Smooth muscle cell (in vitro differentiated cells): ENCODE measurements at regions not wholly inside any gene's neighbourhood (a gene's known extent, or its start where the extent isn't known, plus 50 kb on each side); places are given as distances from the start of the nearest gene placed in this dataset.

ENCODE experiments used
- DNase-seq: peaks from one replicate; lab custom pipeline; 2025; ENCODE audit not compliant: unreplicated experiment; lab: John Stamatoyannopoulos, UW
- H2AFZ ChIP-seq: fragments of 200-600 bp; sonication (generic); 2 replicates; pipeline ENCODE4 v1.6.0; 2016; ENCODE audit warnings: antibody characterized with exemption, low read depth, mild to moderate bottlenecking
- H3F3A ChIP-seq: fragments of 200-600 bp; sonication (generic); 2 replicates; pipeline ENCODE4 v1.6.0; 2017; ENCODE audit warnings: antibody characterized with exemption, low read depth
- H3K27ac ChIP-seq: fragments of 200-600 bp; sonication (generic); 2 replicates; pipeline ENCODE4 v1.5.1; 2016; ENCODE audit warnings: low read depth, mild to moderate bottlenecking
- H3K27me3 ChIP-seq: fragments of 200-600 bp; sonication (generic); 2 replicates; pipeline ENCODE4 v1.6.1; 2016; ENCODE audit warnings: low read depth, mild to moderate bottlenecking
- H3K36me3 ChIP-seq: fragments of 200-600 bp; sonication (generic); 2 replicates; pipeline ENCODE4 v1.5.1; 2016; ENCODE audit warnings: low read depth
- H3K4me1 ChIP-seq: fragments of 200-600 bp; sonication (generic); 2 replicates; pipeline ENCODE4 v1.5.1; 2016; ENCODE audit warnings: low read depth
- H3K4me2 ChIP-seq: fragments of 200-600 bp; sonication (generic); 2 replicates; pipeline ENCODE4 v1.6.0; 2016; ENCODE audit warnings: mild to moderate bottlenecking
- H3K4me3 ChIP-seq: fragments of 200-600 bp; sonication (generic); 2 replicates; pipeline ENCODE4 v1.5.1; 2016; ENCODE audit warnings: mild to moderate bottlenecking
- H3K79me2 ChIP-seq: fragments of 200-600 bp; sonication (generic); 2 replicates; pipeline ENCODE4 v1.6.0; 2016; ENCODE audit warnings: low read depth, mild to moderate bottlenecking
- H3K9ac ChIP-seq: fragments of 200-600 bp; sonication (generic); 2 replicates; pipeline ENCODE4 v1.6.0; 2016; ENCODE audit warnings: low read depth
- H3K9me3 ChIP-seq: fragments of 200-600 bp; sonication (generic); replicated peaks from 2 replicates; pipeline ENCODE4 v1.5.1; 2016; ENCODE audit warnings: low read depth
- H4K20me1 ChIP-seq: fragments of 200-600 bp; sonication (generic); 2 replicates; pipeline ENCODE4 v1.6.0; 2016; ENCODE audit warnings: low read depth
- CTCF ChIP-seq: fragments of 200-600 bp; sonication (generic); IDR thresholded peaks from 2 replicates; pipeline ENCODE4 v1.5.1; 2017; ENCODE audit warnings: borderline replicate concordance, mild to moderate bottlenecking, antibody characterized with exemption; ENCODE audit not compliant: insufficient read depth, poor library complexity, severe bottlenecking
- WGBS: methylation state at CpG from one replicate; pipeline ENCODE4 v1.1.7; 2016; ENCODE audit warnings: low lambda C conversion rate; 5-methylcytosine and 5-hydroxymethylcytosine counted together

GRCh38 chr5:121018004-121018403, 553.9 kb downstream of the PRR16 start:
- Histone ChIP-seq H3K4me3 (no peak overlapping the region), H2AFZ (no peak overlapping the region), H3K9me3 (no peaks in the 10 kb centered on the region), H3K27ac (no peak overlapping the region), H3K36me3 (no peaks in the 10 kb centered on the region), H3K4me2 (no peak overlapping the region), H3K27me3 (no peaks in the 10 kb centered on the region), H3K79me2 (no peaks in the 10 kb centered on the region), H3F3A (no peaks in the 10 kb centered on the region), H3K9ac (no peak overlapping the region), H3K4me1 (no peaks in the 10 kb centered on the region), H4K20me1 (no peaks in the 10 kb centered on the region)
- 92% methylated on average over 5 of the region's 5 CpGs for WGBS
- no peak for DNase-seq
- TF ChIP-seq CTCF = no peak

DNA sequence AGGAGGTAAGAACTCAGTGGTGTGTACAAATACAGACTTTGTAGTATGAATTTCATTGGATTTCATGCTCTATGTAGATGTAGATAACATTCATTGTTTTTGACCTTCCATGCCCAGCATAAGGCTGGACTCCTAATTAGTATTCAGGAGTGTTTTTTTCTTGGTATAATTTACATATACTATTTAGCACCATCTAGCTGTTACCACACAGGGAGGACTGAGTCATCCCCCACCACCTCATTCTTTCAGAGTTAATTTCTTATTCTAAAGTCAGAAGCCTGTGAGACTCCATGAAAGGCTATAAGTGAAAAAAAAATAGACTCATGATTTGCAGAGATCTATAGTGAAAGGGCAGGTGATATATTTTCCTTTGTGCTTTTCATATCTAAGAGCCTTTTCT, 555.0 kb downstream of the PRR16 start:
- no peaks in the 10 kb centered on the region for H3K79me2 ChIP-seq
- H3F3A ChIP-seq = no peaks in the 10 kb centered on the region
- no peak for TF ChIP-seq CTCF
- no peak overlapping the region for H2AFZ ChIP-seq
- no peaks in the 10 kb centered on the region for H3K27me3 ChIP-seq
- no peak for DNase-seq
- no peak overlapping the region for H3K4me2 ChIP-seq
- no peaks in the 10 kb centered on the region for H3K4me1 ChIP-seq
- H4K20me1 ChIP-seq = no peaks in the 10 kb centered on the region
- H3K27ac ChIP-seq = no peak overlapping the region
- H3K4me3 ChIP-seq = no peak overlapping the region
- H3K9me3 ChIP-seq = no peaks in the 10 kb centered on the region
- no peaks in the 10 kb centered on the region for H3K36me3 ChIP-seq
- H3K9ac ChIP-seq = no peak overlapping the region

- H3K9me3 ChIP-seq = no peaks in the 10 kb centered on the region
- no peak for DNase-seq
- no peak overlapping the region for H3K27ac ChIP-seq
- no peaks in the 10 kb centered on the region for H3K79me2 ChIP-seq
- H3F3A ChIP-seq = no peaks in the 10 kb centered on the region
- no peaks in the 10 kb centered on the region for H4K20me1 ChIP-seq
- no peaks in the 10 kb centered on the region for H3K4me1 ChIP-seq
- H3K4me2 ChIP-seq = no peak overlapping the region
- H3K27me3 ChIP-seq = no peaks in the 10 kb centered on the region
- no peak overlapping the region for H3K4me3 ChIP-seq
- WGBS = 87% methylated on average over 2 of the region's 2 CpGs
- no peak overlapping the region for H3K9ac ChIP-seq
- H3K36me3 ChIP-seq = no peaks in the 10 kb centered on the region
- no peak overlapping the region for H2AFZ ChIP-seq
- TF ChIP-seq CTCF = no peak
Measured at GRCh38 chr5:121019734-121020133, 555.6 kb downstream of the PRR16 start.

- Histone ChIP-seq H3K36me3 (no peaks in the 10 kb centered on the region), H3K9ac (no peak overlapping the region), H3F3A (no peaks in the 10 kb centered on the region), H4K20me1 (no peaks in the 10 kb centered on the region), H3K4me3 (no peak overlapping the region), H3K27me3 (no peaks in the 10 kb centered on the region), H3K4me1 (no peaks in the 10 kb centered on the region), H3K9me3 (no peaks in the 10 kb centered on the region), H3K27ac (no peak overlapping the region), H2AFZ (no peak overlapping the region), H3K4me2 (no peak overlapping the region), H3K79me2 (no peaks in the 10 kb centered on the region)
- TF ChIP-seq CTCF = no peak
- DNase-seq = no peak
- 71% methylated on average over 5 of the region's 5 CpGs for WGBS
Measured at GRCh38 chr5:121021681-121022080, 557.6 kb downstream of the PRR16 start.
